ENCODE measurements at regions not wholly inside any gene's neighbourhood (a gene's known extent, or its start where the extent isn't known, plus 50 kb on each side); places are given as distances from the start of the nearest gene placed in this dataset.

DNA sequence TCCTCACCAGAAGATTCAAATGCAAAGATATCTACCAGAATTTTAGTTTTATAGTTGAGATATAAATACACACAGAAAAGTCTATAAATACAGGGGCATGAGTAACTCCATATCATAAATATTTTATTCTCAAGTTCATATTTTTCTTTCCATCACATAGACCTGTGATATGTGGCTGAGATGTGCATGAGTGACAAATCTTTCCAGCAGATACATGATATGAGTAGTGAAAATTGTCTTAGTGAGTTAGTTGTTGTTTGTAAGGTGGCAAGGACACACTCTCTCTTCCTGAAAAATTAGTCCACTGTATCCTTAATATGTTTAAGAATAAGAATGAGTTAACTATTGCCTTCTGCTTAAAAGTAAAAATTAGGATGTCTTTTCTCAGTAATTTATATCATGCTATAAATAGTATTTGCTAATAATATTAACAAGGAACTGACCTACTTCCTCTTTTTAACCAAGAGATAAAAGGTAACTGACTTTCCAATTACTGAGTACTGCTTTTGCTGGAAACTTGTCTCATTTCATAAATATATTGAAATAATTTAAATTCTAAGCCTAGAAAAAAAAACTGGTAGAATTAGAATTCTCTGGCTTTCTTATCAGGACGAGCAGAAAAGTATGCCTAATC lies 85.2 kb upstream of the SESTD1 start:
- TF ChIP-seq TCF4 (CRISPR knock-in tag; IDR thresholded peaks at IDR 0.05; ENCODE audit: borderline replicate concordance) (no peak), CSDC2 (CRISPR knock-in tag; IDR thresholded peaks at IDR 0.05) (no peak), RARB (CRISPR knock-in tag; IDR thresholded peaks at IDR 0.05) (no peak), ARNTL (CRISPR knock-in tag; IDR thresholded peaks at IDR 0.05; ENCODE audit: borderline replicate concordance, low read depth) (no peak), PATZ1 (CRISPR knock-in tag; IDR thresholded peaks at IDR 0.05; ENCODE audit: borderline replicate concordance) (no peak), ISL1 (CRISPR knock-in tag; IDR thresholded peaks at IDR 0.05) (no peak), ZNF70 (CRISPR knock-in tag; IDR thresholded peaks at IDR 0.05) (no peak), GLIS3 (CRISPR knock-in tag; IDR thresholded peaks at IDR 0.05) (no peak), ZFP30 (CRISPR knock-in tag; IDR thresholded peaks at IDR 0.05) (no peak)
- TF ChIP-seq, protein P1, sequence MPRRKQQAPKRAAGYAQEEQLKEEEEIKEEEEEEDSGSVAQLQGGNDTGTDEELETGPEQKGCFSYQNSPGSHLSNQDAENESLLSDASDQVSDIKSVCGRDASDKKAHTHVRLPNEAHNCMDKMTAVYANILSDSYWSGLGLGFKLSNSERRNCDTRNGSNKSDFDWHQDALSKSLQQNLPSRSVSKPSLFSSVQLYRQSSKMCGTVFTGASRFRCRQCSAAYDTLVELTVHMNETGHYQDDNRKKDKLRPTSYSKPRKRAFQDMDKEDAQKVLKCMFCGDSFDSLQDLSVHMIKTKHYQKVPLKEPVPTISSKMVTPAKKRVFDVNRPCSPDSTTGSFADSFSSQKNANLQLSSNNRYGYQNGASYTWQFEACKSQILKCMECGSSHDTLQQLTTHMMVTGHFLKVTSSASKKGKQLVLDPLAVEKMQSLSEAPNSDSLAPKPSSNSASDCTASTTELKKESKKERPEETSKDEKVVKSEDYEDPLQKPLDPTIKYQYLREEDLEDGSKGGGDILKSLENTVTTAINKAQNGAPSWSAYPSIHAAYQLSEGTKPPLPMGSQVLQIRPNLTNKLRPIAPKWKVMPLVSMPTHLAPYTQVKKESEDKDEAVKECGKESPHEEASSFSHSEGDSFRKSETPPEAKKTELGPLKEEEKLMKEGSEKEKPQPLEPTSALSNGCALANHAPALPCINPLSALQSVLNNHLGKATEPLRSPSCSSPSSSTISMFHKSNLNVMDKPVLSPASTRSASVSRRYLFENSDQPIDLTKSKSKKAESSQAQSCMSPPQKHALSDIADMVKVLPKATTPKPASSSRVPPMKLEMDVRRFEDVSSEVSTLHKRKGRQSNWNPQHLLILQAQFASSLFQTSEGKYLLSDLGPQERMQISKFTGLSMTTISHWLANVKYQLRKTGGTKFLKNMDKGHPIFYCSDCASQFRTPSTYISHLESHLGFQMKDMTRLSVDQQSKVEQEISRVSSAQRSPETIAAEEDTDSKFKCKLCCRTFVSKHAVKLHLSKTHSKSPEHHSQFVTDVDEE (CRISPR knock-in tag; IDR thresholded peaks at IDR 0.05) = no peak

Data from SK-N-SH treated with all-trans-retinoic acid at 6 μM for 48 hours (cell line).